ENCODE measurements at regions not wholly inside any gene's neighbourhood (a gene's known extent, or its start where the extent isn't known, plus 50 kb on each side); places are given as distances from the start of the nearest gene placed in this dataset.
"Not testable (repeated sequence)": the region's sequence is repeated elsewhere in the genome, so short reads cannot be mapped to it uniquely, and the experiment has no call there.

GRCh38 chr13:65497265-65497664, 1732.9 kb downstream of the PCDH9 start:
- no peaks in the 10 kb centered on the region for H3K4me1 Mint-ChIP-seq (ENCODE audit: low read depth)
- H3K27me3 Mint-ChIP-seq: no peaks in the 10 kb centered on the region
- H3K27ac Mint-ChIP-seq: no peak overlapping the region
- H3K9me3 Mint-ChIP-seq (ENCODE audit: low read depth): peaks cover 3% of the 10 kb centered on the region
- H3K4me3 Mint-ChIP-seq: no peak overlapping the region
- no peaks in the 10 kb centered on the region for H3K36me3 Mint-ChIP-seq

GRCh38 chr13:65490725-65491124, 1739.4 kb downstream of the PCDH9 start:
- not testable (repeated sequence) for H3K27me3 Mint-ChIP-seq; H3K36me3 Mint-ChIP-seq; H3K4me3 Mint-ChIP-seq; H3K9me3 Mint-ChIP-seq (ENCODE audit: low read depth); H3K27ac Mint-ChIP-seq; H3K4me1 Mint-ChIP-seq (ENCODE audit: low read depth)

GRCh38 chr13:65488606-65489005, 1741.5 kb downstream of the PCDH9 start:
- no peak overlapping the region for H3K4me3 Mint-ChIP-seq
- H3K36me3 Mint-ChIP-seq: no peaks in the 10 kb centered on the region
- no peaks in the 10 kb centered on the region for H3K4me1 Mint-ChIP-seq (ENCODE audit: low read depth)
- H3K9me3 Mint-ChIP-seq (ENCODE audit: low read depth): peaks cover 4% of the 10 kb centered on the region
- H3K27me3 Mint-ChIP-seq: no peaks in the 10 kb centered on the region
- no peak overlapping the region for H3K27ac Mint-ChIP-seq

GRCh38 chr13:65479692-65480091, 1750.4 kb downstream of the PCDH9 start:
- H3K36me3 Mint-ChIP-seq: no peaks in the 10 kb centered on the region
- H3K27ac Mint-ChIP-seq: no peak overlapping the region
- H3K27me3 Mint-ChIP-seq: no peaks in the 10 kb centered on the region
- peaks cover 8% of the 10 kb centered on the region for H3K9me3 Mint-ChIP-seq (ENCODE audit: low read depth)
- no peak overlapping the region for H3K4me3 Mint-ChIP-seq
- H3K4me1 Mint-ChIP-seq (ENCODE audit: low read depth): no peaks in the 10 kb centered on the region

- no peaks in the 10 kb centered on the region for H3K27me3 Mint-ChIP-seq
- H3K36me3 Mint-ChIP-seq: no peaks in the 10 kb centered on the region
- H3K9me3 Mint-ChIP-seq (ENCODE audit: low read depth): peaks cover 6% of the 10 kb centered on the region
- H3K4me3 Mint-ChIP-seq: no peak overlapping the region
- H3K4me1 Mint-ChIP-seq (ENCODE audit: low read depth): no peaks in the 10 kb centered on the region
- no peak overlapping the region for H3K27ac Mint-ChIP-seq
Observed at GRCh38 chr13:65473196-65473595, 1756.9 kb downstream of the PCDH9 start.

GRCh38 chr13:65472336-65472735, 1757.8 kb downstream of the PCDH9 start:
- peaks cover 6% of the 10 kb centered on the region for H3K9me3 Mint-ChIP-seq (ENCODE audit: low read depth)
- H3K27ac Mint-ChIP-seq: no peak overlapping the region
- H3K4me1 Mint-ChIP-seq (ENCODE audit: low read depth): no peaks in the 10 kb centered on the region
- H3K4me3 Mint-ChIP-seq: no peak overlapping the region
- H3K36me3 Mint-ChIP-seq: no peaks in the 10 kb centered on the region
- H3K27me3 Mint-ChIP-seq: no peaks in the 10 kb centered on the region

- Mint-ChIP-seq H3K4me3 (no peak overlapping the region), H3K36me3 (no peaks in the 10 kb centered on the region)
Observed at GRCh38 chr13:65470781-65471180, 1759.4 kb downstream of the PCDH9 start.

GRCh38 chr13:65468628-65469027, 1761.5 kb downstream of the PCDH9 start:
- Mint-ChIP-seq H3K27me3 (no peaks in the 10 kb centered on the region), H3K27ac (no peak overlapping the region), H3K9me3 (ENCODE audit: low read depth) (peaks cover 4% of the 10 kb centered on the region)

More at GRCh38 chr13:65470781-65471180, 1759.4 kb downstream of the PCDH9 start:
- Mint-ChIP-seq H3K27me3 (no peaks in the 10 kb centered on the region), H3K4me1 (ENCODE audit: low read depth) (no peaks in the 10 kb centered on the region), H3K9me3 (ENCODE audit: low read depth) (peaks cover 10% of the 10 kb centered on the region), H3K27ac (no peak overlapping the region)

GRCh38 chr13:65461590-65461989, 1768.5 kb downstream of the PCDH9 start:
- Mint-ChIP-seq H3K27ac (no peak overlapping the region), H3K9me3 (ENCODE audit: low read depth) (peaks cover 4% of the 10 kb centered on the region), H3K36me3 (no peaks in the 10 kb centered on the region), H3K27me3 (no peaks in the 10 kb centered on the region), H3K4me1 (ENCODE audit: low read depth) (no peaks in the 10 kb centered on the region), H3K4me3 (no peak overlapping the region)

More at GRCh38 chr13:65468628-65469027, 1761.5 kb downstream of the PCDH9 start:
- Mint-ChIP-seq H3K36me3 (no peaks in the 10 kb centered on the region), H3K4me1 (ENCODE audit: low read depth) (no peaks in the 10 kb centered on the region), H3K4me3 (no peak overlapping the region)

GRCh38 chr13:65460136-65460535, 1770.0 kb downstream of the PCDH9 start:
- H3K36me3 Mint-ChIP-seq: no peaks in the 10 kb centered on the region
- no peak overlapping the region for H3K27ac Mint-ChIP-seq
- no peaks in the 10 kb centered on the region for H3K27me3 Mint-ChIP-seq
- H3K4me1 Mint-ChIP-seq (ENCODE audit: low read depth): no peaks in the 10 kb centered on the region
- no peaks in the 10 kb centered on the region for H3K9me3 Mint-ChIP-seq (ENCODE audit: low read depth)
- no peak overlapping the region for H3K4me3 Mint-ChIP-seq

- H3K4me3 Mint-ChIP-seq: no peak overlapping the region
- H3K36me3 Mint-ChIP-seq: no peaks in the 10 kb centered on the region
- H3K9me3 Mint-ChIP-seq (ENCODE audit: low read depth): peaks cover 3% of the 10 kb centered on the region
- H3K27ac Mint-ChIP-seq: no peak overlapping the region
- no peaks in the 10 kb centered on the region for H3K27me3 Mint-ChIP-seq
- H3K4me1 Mint-ChIP-seq (ENCODE audit: low read depth): no peaks in the 10 kb centered on the region
Observed at GRCh38 chr13:65456150-65456912, 1773.8 kb downstream of the PCDH9 start.

- no peak overlapping the region for H3K27ac Mint-ChIP-seq
- no peaks in the 10 kb centered on the region for H3K27me3 Mint-ChIP-seq
Observed at GRCh38 chr13:65454403-65454802, 1775.7 kb downstream of the PCDH9 start.

GRCh38 chr13:65453982-65454381, 1776.2 kb downstream of the PCDH9 start:
- H3K4me1 Mint-ChIP-seq (ENCODE audit: low read depth): no peaks in the 10 kb centered on the region
- H3K4me3 Mint-ChIP-seq: no peak overlapping the region
- H3K27ac Mint-ChIP-seq: no peak overlapping the region
- H3K9me3 Mint-ChIP-seq (ENCODE audit: low read depth): peaks cover 3% of the 10 kb centered on the region
- H3K36me3 Mint-ChIP-seq: no peaks in the 10 kb centered on the region
- no peaks in the 10 kb centered on the region for H3K27me3 Mint-ChIP-seq

More at GRCh38 chr13:65454403-65454802, 1775.7 kb downstream of the PCDH9 start:
- Mint-ChIP-seq H3K4me3 (no peak overlapping the region), H3K36me3 (no peaks in the 10 kb centered on the region), H3K4me1 (ENCODE audit: low read depth) (no peaks in the 10 kb centered on the region), H3K9me3 (ENCODE audit: low read depth) (peaks cover 3% of the 10 kb centered on the region)

- Mint-ChIP-seq H3K4me1 (ENCODE audit: low read depth) (no peaks in the 10 kb centered on the region), H3K27me3 (no peaks in the 10 kb centered on the region), H3K9me3 (ENCODE audit: low read depth) (peaks cover 29% of the 10 kb centered on the region), H3K36me3 (no peaks in the 10 kb centered on the region), H3K27ac (no peak overlapping the region), H3K4me3 (no peak overlapping the region)
Observed at GRCh38 chr13:65445340-65445739, 1784.8 kb downstream of the PCDH9 start.

GRCh38 chr13:65435590-65435989, 1794.5 kb downstream of the PCDH9 start:
- Mint-ChIP-seq H3K27ac (no peak overlapping the region), H3K27me3 (no peaks in the 10 kb centered on the region), H3K4me1 (ENCODE audit: low read depth) (no peaks in the 10 kb centered on the region), H3K9me3 (ENCODE audit: low read depth) (peaks cover 5% of the 10 kb centered on the region), H3K4me3 (no peak overlapping the region), H3K36me3 (no peaks in the 10 kb centered on the region)

- no peaks in the 10 kb centered on the region for H3K27me3 Mint-ChIP-seq
- H3K4me1 Mint-ChIP-seq (ENCODE audit: low read depth): no peaks in the 10 kb centered on the region
- H3K4me3 Mint-ChIP-seq: no peak overlapping the region
- H3K36me3 Mint-ChIP-seq: no peaks in the 10 kb centered on the region
- peaks cover 3% of the 10 kb centered on the region for H3K9me3 Mint-ChIP-seq (ENCODE audit: low read depth)
- H3K27ac Mint-ChIP-seq: no peak overlapping the region
Observed at GRCh38 chr13:65417953-65418352, 1812.2 kb downstream of the PCDH9 start.
